Activated T-cell treated with anti-CD3 and anti-CD28 coated beads, Interleukin-2, amount 50 U/mL, for 48 hours (primary cell): ENCODE measurements at regions not wholly inside any gene's neighbourhood (a gene's known extent, or its start where the extent isn't known, plus 50 kb on each side); places are given as distances from the start of the nearest gene placed in this dataset.

Experiments used
- DNase-seq, 2 experiments: peaks; one replicate each; pipeline ENCODE4 v3.0.0-alpha.2; 2020

DNA sequence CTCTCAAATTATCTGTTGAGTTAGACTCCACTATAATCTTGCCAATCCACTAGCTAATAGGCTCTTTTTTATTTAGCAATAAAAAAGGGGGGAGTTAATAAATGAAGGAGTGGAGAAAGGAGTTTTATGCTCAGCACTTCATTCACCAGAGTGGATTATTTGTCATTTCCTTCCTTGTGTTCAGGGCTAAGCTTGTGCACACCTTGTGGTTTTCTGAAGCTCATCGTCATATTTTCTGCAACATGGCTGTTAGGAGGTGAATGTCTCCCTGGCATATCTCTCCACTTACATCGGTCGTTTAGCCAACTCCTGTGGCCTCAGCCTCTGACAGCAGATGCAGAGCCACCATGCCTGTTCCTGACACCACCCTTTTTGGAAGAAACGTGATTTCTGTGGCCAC lies 83.9 kb upstream of the MTNR1B start:
- DNase-seq = no peak

- DNase-seq = peak; percentile 20 to 21
Observed at GRCh38 chr11:92886243-92886905, 83.1 kb upstream of the MTNR1B start.

- no peak for DNase-seq
Observed at GRCh38 chr11:92888696-92889095, 80.8 kb upstream of the MTNR1B start.

DNA sequence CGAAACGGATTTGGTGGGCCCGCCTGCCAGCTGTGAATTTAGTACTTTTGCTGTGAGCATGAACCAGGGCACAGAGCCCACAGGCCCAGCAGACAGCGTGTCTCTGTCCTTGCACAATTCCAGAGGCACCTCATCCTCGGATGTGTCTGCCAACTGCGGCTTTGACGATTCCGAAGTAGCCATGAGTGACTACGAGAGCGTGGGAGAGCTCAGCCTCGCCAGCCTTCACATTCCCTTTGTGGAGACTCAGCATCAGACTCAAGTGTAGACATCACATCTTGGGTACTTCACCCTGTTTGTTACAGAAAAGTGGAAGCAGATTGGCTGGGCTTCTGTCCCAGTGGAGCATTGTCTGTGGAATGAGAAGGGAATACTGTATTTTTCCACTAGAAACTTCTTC lies 78.6 kb upstream of the MTNR1B start:
- DNase-seq = no peak

- no peak for DNase-seq
Observed at GRCh38 chr11:92892802-92893684, 76.4 kb upstream of the MTNR1B start.

GRCh38 chr11:92894197-92894596 lies 75.3 kb upstream of the MTNR1B start:
- no peak for DNase-seq

DNA sequence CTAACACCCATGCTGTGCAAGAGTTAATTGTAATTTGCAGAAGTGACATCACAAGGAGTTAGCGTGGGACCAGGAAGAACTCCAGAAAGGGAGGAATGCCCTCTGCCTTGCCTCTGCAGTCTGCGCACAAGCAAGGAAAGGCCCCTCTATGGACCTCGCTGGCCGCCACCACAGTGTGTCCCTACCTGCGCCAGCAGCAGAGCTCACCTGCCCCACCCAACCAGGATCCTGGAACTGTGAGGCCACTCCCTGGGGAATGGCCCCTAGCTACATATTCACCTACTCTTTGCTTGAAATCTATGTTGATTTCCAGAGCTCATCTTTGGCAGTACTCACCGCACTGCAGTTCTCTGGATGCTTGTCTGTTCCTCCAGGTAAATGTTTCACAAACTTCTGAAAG lies 72.0 kb upstream of the MTNR1B start:
- no peak for DNase-seq

GRCh38 chr11:92902417-92902816 lies 67.0 kb upstream of the MTNR1B start:
- no peak for DNase-seq

DNA sequence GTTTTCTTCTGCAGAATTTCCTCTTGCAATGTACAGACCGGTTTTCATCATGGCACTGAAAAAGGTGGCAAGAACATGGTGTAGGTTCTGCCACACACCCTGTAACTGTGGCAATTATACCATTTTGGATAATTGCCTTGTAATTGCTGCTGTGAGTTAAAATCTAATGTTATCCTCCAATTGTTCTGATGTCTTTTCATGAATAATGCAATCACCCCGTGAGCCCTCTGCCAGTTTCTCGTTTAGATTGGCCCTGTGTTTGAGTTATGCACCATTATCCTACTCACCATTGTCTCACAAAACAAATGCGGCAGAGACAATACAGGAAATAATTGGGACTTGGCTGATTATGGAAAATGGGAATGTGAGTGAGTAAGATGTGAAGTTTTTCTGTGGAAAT lies 61.8 kb upstream of the MTNR1B start:
- no peak for DNase-seq

GRCh38 chr11:92909214-92909613 lies 60.2 kb upstream of the MTNR1B start:
- DNase-seq = no peak

GRCh38 chr11:92911478-92911877 lies 58.0 kb upstream of the MTNR1B start:
- no peak for DNase-seq

DNA sequence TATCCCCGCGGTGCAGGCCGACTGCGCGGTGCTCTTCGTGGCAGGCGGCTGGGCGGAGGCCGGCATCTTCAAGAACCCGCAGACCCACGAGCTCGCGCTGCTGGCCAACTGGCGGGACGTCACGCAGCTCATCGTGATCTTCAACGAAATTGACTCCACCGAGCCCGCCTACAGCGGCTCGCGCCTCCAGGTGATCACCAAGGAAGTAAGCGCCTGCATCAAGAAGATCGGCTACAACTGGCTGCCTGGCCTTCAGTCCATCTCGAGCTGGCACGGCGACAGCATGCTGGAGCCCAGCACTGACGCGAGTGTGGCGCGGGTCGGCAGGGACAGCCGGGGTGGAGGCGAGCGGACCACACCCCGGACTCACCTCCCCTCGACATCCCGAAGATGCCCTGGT lies 53.9 kb upstream of the MTNR1B start:
- DNase-seq = no peak

DNA sequence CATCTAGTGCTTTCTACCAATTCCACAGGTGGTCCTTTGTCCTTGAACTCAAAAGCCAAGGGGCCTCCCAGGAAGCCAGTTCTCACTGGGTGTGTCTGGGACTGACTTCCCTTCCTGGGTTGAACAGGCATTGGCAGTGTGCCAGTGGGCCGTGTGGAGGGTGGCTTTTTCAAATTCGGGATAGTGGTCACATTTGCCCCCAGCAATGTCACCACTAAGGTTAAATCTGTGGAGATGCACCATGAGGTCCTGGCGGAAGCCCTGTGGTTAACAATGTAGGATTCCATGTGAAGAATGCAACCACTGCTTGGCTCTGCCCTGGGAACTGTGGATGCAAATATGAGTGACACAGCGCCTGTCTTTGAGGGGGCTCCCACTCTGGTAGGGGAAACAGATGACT lies 53.2 kb upstream of the MTNR1B start:
- no peak for DNase-seq

- no peak for DNase-seq
Observed at GRCh38 chr11:92917927-92918326, 51.5 kb upstream of the MTNR1B start.

DNA sequence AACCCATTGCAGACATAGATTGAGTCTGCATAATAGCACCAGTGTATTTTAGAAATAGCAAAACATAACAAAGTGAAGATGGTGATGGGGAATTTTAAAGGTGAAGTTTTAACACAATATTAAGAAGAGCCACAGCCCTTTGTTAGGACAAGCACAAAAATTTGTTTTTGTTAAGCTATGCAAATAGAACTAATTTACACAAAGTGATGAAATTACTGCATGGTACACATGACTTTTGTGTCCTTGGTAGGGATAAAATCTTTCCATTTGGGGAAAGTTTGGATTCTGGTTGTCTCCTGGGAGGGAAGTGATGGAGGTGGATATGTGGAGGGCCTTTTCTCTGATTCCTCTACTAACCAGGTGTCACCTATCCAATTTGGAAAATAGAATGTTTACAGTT lies 50.4 kb upstream of the MTNR1B start:
- no peak for DNase-seq
